Gastroesophageal sphincter (tissue), 4 donors: ENCODE measurements at regions not wholly inside any gene's neighbourhood (a gene's known extent, or its start where the extent isn't known, plus 50 kb on each side); places are given as distances from the start of the nearest gene placed in this dataset.
"Not testable (repeated sequence)": the region's sequence is repeated elsewhere in the genome, so short reads cannot be mapped to it uniquely, and the experiment has no call there.

Experiments used
- ATAC-seq: fragments of 150-250 bp; one replicate; pipeline ENCODE4 v1.9.1; 2016; ENCODE audit warnings: mild to moderate bottlenecking, moderate library complexity
- H3K27ac ChIP-seq, 4 donors: fragments of 200-600 bp; sonication (generic) in 3 of 4; 1 replicate in 3 of 4; 2 replicates in 1 of 4; pipeline ENCODE4 v1.5.1; 2016 to 2019
- H3K27me3 ChIP-seq: fragments of 200-600 bp; sonication (generic); one replicate; pipeline ENCODE4 v1.5.1; 2019
- H3K36me3 ChIP-seq, 2 donors: fragments of 200-600 bp; sonication (generic); one replicate each; pipeline ENCODE4 v1.5.1; 2019; ENCODE audit warnings: control low read depth in 1 of 2
- H3K4me1 ChIP-seq, 3 donors: fragments of 200-600 bp; sonication (generic); 1 replicate in 2 of 3; 2 replicates in 1 of 3; pipeline ENCODE4 v1.5.1; 2016 to 2019; ENCODE audit warnings: control low read depth in 2 of 3
- H3K4me3 ChIP-seq, 2 donors: fragments of 200-600 bp; sonication (generic); one replicate each; pipeline ENCODE4 v1.5.1; 2019; ENCODE audit warnings: mild to moderate bottlenecking in 1 of 2, moderate library complexity in 1 of 2
- H3K9me3 ChIP-seq, 3 donors: fragments of 200-600 bp; sonication (generic); one replicate each; pipeline ENCODE4 v1.5.1; 2017 to 2019; ENCODE audit warnings: control low read depth in 2 of 3
- EP300 ChIP-seq: sonication (generic); formaldehyde crosslinking; IDR thresholded peaks from one replicate; pipeline ENCODE4 v1.6.1; 2017; ENCODE audit warnings: antibody characterized with exemption, mild to moderate bottlenecking
- POLR2A ChIP-seq, 2 donors: fragments of 450-650 bp; IDR thresholded peaks; one replicate each; pipeline ENCODE4 v1.6.1; 2017; ENCODE audit warnings: antibody characterized with exemption in 2 of 2, mild to moderate bottlenecking in 2 of 2, moderate library complexity in 1 of 2
- POLR2AphosphoS5 ChIP-seq: sonication (generic); formaldehyde crosslinking; IDR thresholded peaks from one replicate; pipeline ENCODE4 v1.6.1; 2017; ENCODE audit warnings: antibody characterized with exemption
- WGBS, 2 donors: methylation state at CpG; one replicate each; pipeline ENCODE4 v1.1.5; 2018; ENCODE audit warnings: low coverage in 1 of 2; 5-methylcytosine and 5-hydroxymethylcytosine counted together
- TF ChIP-seq, protein P1 (sequence below), 4 experiments: fragments of 200-600 bp in 2 of 4; fragments of 450-650 bp in 2 of 4; sonication (generic) in 1 of 4; IDR thresholded peaks; one replicate each; pipeline ENCODE4 v1.5.1; 2017 to 2019; ENCODE audit warnings: antibody characterized with exemption in 4 of 4, mild to moderate bottlenecking in 2 of 4, moderate library complexity in 2 of 4

DNA sequence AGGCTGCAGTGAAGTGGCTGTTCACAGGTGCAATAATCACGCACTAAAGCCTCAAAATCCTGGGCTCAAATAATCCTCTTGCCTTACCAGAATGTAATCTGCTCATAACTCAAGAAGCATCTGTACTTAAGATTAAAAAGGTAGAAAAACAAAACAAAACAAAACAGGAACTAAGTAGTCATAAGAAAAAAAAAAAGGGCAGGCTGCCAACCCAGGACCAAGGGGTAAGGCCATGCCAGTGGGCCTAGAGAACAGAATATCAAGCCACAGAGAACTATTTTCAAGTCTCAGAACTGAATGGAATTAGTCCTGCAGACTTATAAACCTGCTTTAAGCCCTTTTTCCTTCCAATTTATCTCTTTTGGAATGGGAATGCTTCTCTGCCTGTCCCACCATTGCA is 64.8 kb upstream of the TBC1D3K start:
- Histone ChIP-seq H3K9me3 (no peaks in the 10 kb centered on the region), H3K4me3 (no peak overlapping the region), H3K27ac (no peak overlapping the region), H3K27me3 (peaks cover 15% of the 10 kb centered on the region), H3K36me3 (no peaks in the 10 kb centered on the region), H3K4me1 (no peaks in the 10 kb centered on the region)
- 100% methylated on average over 1 of the region's 1 CpG for WGBS, 2 donors
- no peak for TF ChIP-seq EP300
- ATAC-seq: no peak

DNA sequence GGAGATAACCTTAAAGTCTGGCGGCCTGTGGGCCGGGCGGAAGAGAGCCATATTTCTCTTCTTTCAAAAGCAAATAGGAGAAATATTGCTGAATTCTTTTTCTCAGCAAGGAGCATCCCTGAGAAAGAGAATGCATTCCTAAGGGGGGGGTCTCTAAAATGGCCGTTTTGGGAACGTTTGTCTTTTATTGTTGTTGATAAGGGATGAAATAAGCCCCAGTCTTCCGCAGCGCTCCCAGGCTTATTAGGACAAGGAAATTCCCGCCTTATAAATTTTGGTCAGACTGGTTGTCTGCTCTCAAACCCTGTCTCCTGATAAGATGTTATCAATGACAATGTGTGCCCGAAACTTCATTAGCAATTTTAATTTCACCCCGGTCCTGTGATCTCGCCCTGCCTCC is 65.8 kb upstream of the TBC1D3K start:
- ATAC-seq, H3K36me3 ChIP-seq, H3K27ac ChIP-seq, H3K9me3 ChIP-seq, H3K4me1 ChIP-seq, H3K4me3 ChIP-seq: not testable (repeated sequence)
- peaks cover 15% of the 10 kb centered on the region for H3K27me3 ChIP-seq
- WGBS, 2 donors: 88 to 90% methylated on average over 7 to 11 of the region's 11 CpGs

DNA sequence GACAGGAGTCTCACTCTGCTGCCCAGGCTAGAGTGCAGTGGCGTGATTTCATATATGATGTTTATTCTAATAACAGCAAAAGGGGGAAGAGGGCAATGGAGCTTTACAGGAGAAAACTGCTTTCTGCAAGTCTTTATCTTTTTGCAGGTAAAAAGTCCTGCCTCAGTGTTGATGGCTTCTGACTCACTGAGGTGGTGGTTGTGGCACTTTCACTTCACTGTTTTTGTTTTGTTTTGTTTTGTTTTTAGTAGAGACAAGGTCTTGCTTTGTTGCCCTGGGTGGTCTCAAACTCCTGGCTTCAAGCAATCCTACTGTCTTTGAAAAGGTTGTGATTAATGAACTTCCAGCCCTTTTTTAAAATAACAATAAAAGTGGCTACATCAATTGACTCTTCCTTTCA is 68.0 kb upstream of the TBC1D3K start:
- Histone ChIP-seq H3K27me3 (peaks cover 14% of the 10 kb centered on the region), H3K4me1 (no peaks in the 10 kb centered on the region), H3K36me3 (no peaks in the 10 kb centered on the region), H3K27ac (no peak overlapping the region), H3K4me3 (no peak overlapping the region), H3K9me3 (no peaks in the 10 kb centered on the region)
- ATAC-seq: no peak
- TF ChIP-seq EP300: no peak
- TF ChIP-seq, protein P1, sequence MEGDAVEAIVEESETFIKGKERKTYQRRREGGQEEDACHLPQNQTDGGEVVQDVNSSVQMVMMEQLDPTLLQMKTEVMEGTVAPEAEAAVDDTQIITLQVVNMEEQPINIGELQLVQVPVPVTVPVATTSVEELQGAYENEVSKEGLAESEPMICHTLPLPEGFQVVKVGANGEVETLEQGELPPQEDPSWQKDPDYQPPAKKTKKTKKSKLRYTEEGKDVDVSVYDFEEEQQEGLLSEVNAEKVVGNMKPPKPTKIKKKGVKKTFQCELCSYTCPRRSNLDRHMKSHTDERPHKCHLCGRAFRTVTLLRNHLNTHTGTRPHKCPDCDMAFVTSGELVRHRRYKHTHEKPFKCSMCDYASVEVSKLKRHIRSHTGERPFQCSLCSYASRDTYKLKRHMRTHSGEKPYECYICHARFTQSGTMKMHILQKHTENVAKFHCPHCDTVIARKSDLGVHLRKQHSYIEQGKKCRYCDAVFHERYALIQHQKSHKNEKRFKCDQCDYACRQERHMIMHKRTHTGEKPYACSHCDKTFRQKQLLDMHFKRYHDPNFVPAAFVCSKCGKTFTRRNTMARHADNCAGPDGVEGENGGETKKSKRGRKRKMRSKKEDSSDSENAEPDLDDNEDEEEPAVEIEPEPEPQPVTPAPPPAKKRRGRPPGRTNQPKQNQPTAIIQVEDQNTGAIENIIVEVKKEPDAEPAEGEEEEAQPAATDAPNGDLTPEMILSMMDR (IDR thresholded peaks at IDR 0.05): no peak
- no peak for TF ChIP-seq POLR2AphosphoS5
- TF ChIP-seq POLR2A (IDR thresholded peaks at IDR 0.05): no peak
- 50 to 70% methylated on average over 1 of the region's 1 CpG for WGBS, 2 donors

DNA sequence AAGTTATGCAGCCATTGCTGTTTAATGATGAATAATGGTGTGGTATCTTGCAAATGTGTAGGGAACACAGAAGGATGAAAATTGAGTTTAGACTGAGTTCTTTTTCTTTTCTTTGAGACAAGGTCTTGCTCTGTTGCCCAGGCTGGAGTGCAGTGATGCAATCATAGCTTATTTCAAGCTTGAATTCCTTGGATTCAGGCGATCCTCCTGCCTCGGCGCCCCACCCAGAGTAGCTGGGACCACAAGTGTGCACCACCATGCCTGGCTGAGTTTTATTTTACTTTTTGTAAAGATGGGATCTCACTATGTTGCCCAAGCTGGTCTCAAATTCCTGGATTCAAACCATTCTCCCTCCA is 74.6 kb upstream of the TBC1D3K start:
- Histone ChIP-seq H3K4me3 (no peak overlapping the region), H3K27ac (no peak overlapping the region), H3K36me3 (no peaks in the 10 kb centered on the region), H3K9me3 (no peaks in the 10 kb centered on the region), H3K27me3 (peaks cover 38% of the 10 kb centered on the region), H3K4me1 (peaks cover 0 to 5% (median 0%) of the 10 kb centered on the region in 3 donors)
- TF ChIP-seq POLR2AphosphoS5 (no peak), EP300 (no peak), POLR2A (IDR thresholded peaks at IDR 0.05) (no peak)
- TF ChIP-seq, protein P1 (IDR thresholded peaks at IDR 0.05): no peak
- 79 to 96% methylated on average over 3 of the region's 3 CpGs for whole genome bisulfite sequencing, 2 donors
- ATAC-seq: no peak

DNA sequence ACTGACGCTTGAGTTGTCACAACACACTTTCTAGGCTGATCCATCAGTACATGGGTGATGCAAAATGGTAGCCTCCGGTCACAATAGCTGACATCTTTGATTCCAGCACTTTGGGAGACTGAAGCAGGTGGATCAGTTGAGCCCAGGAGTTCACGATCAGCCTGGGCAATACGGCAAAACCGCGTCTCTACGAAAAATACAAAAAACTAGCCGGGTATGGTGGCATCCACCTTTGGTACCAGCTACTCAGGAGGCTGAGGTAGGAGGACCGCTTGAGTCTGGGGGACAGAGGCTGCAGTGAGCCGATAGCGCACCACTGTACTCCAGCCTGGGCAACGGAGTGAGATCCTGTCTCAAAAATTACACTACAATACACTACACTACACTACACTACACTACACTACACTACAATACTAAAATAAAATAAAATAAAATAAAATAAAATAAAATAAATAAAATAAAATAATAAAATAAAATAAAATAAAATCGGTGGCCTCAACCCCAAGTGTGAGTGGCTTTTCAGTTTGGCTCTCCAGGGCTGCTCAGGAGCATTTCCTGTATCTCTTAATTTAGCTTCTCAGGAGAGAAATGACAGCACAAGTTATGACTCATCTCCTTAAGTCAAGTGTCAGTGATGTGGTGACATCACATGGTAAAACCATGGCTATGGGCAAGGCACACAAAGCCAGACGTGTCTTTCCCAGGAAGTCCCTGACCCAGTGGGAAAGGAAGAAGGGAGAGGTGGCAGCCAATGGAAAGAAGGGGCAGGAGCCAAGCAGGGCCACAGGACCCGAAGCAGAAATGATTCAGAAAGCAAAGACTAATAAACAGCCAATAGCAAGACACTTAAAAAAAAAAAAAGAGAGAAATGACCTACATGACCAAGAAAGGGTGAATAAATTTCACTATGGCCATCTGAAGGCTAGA is 75.3 kb upstream of the TBC1D3K start:
- H3K27ac ChIP-seq: no peak overlapping the region
- no peak for ATAC-seq
- no peak overlapping the region for H3K4me3 ChIP-seq
- WGBS, 2 donors: 81 to 91% methylated on average over 11 to 14 of the region's 15 CpGs
- H3K9me3 ChIP-seq: no peaks in the 10 kb centered on the region
- H3K27me3 ChIP-seq: peaks cover 44% of the 10 kb centered on the region
- H3K4me1 ChIP-seq: peaks cover 0 to 9% (median 0%) of the 10 kb centered on the region in 3 donors
- no peaks in the 10 kb centered on the region for H3K36me3 ChIP-seq
- TF ChIP-seq POLR2AphosphoS5 (no peak), POLR2A (IDR thresholded peaks at IDR 0.05) (no peak), EP300 (no peak)
- TF ChIP-seq, protein P1 (IDR thresholded peaks at IDR 0.05): no peak

DNA sequence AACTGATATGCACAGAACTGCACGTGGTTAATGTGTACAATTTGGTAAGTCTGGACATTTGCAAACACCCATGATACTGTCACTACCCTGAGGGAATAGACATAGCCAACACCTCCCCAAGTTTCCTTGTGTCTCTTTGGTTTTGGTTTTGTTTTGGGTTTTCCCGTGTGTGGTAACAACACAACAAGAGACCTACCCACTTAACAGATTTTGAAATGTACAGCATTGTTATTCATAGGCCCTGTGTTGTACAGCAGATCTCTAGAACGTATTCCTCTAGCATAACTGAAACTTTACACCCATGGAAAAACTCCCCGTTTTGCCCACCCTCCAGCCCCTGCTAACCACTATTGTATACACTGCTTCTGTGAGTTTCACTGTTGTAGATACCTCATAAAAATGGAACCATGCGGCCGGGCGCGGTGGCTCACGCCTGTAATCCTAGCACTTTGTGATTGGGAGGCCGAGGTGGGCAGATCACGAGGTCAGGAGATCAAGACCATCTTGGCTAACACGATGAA is 76.3 kb upstream of the TBC1D3K start:
- no peaks in the 10 kb centered on the region for H3K36me3 ChIP-seq
- TF ChIP-seq, protein P1 (IDR thresholded peaks at IDR 0.05): no peak
- TF ChIP-seq EP300 (no peak), POLR2AphosphoS5 (no peak), POLR2A (IDR thresholded peaks at IDR 0.05) (no peak)
- 76 to 90% methylated on average over 6 to 8 of the region's 12 CpGs for WGBS, 2 donors
- no peaks in the 10 kb centered on the region for H3K9me3 ChIP-seq
- no peak overlapping the region for H3K4me3 ChIP-seq
- H3K4me1 ChIP-seq: peaks cover 0 to 9% (median 0%) of the 10 kb centered on the region in 3 donors
- ATAC-seq: no peak
- H3K27ac ChIP-seq: no peak overlapping the region
- peaks cover 54% of the 10 kb centered on the region for H3K27me3 ChIP-seq
